SK-N-SH (cell line): ENCODE measurements at regions not wholly inside any gene's neighbourhood (a gene's known extent, or its start where the extent isn't known, plus 50 kb on each side); places are given as distances from the start of the nearest gene placed in this dataset.

Experiments
- CTCF ChIA-PET: fragments of 300-600, 350-600 bp; formaldehyde crosslinking; extraction: SDS; loops from one replicate; lab custom pipeline; 2021; lab: Yijun Ruan, JAX
- POLR2A ChIA-PET: fragments of 350-600 bp; sonication (Branson Sonifier 250); formaldehyde crosslinking; extraction: SDS; loops from one replicate; lab custom pipeline; 2020; ENCODE audit warnings: antibody characterized with exemption, inconsistent platforms; lab: Yijun Ruan, JAX
- DNase-seq: peaks from one replicate; pipeline ENCODE4 v3.0.0; 2012
- H2AFZ ChIP-seq: fragments of 200-600 bp; sonication (generic); 2 replicates; pipeline ENCODE4 v1.8.1; 2016; ENCODE audit warnings: antibody characterized with exemption, mild to moderate bottlenecking, low read depth
- H3F3A ChIP-seq: fragments of 200-600 bp; sonication (generic); replicated peaks from 2 replicates; pipeline ENCODE3; 2016; ENCODE audit warnings: antibody characterized with exemption, mild to moderate bottlenecking; ENCODE audit not compliant: insufficient read depth
- H3K27ac ChIP-seq, 2 experiments: fragments of 200-500 bp in 1 of 2; fragments of 200-600 bp in 1 of 2; sonication (Bioruptor generic) in 1 of 2; sonication (generic), shearing (Covaris generic) in 1 of 2; 2 replicates each; pipeline versions ENCODE4 v1.5.1 to v1.6.1; 2014 to 2016; ENCODE audit warnings: low read depth in 2 of 2, inconsistent platforms in 1 of 2, low read length in 1 of 2, mild to moderate bottlenecking in 1 of 2, mixed read lengths in 1 of 2
- H3K27me3 ChIP-seq: fragments of 200-600 bp; sonication (generic), shearing (Covaris generic); 2 replicates; pipeline ENCODE4 v1.6.1; 2016; ENCODE audit warnings: mixed run types; ENCODE audit not compliant: insufficient read depth
- H3K36me3 ChIP-seq, 2 experiments: fragments of 200-500 bp in 1 of 2; fragments of 200-600 bp in 1 of 2; sonication (Bioruptor generic) in 1 of 2; sonication (generic) in 1 of 2; replicated peaks in 1 of 2; 2 replicates each; pipeline versions ENCODE3 to v1.5.1; 2014 to 2016; ENCODE audit warnings: low read length in 1 of 2, mild to moderate bottlenecking in 1 of 2; ENCODE audit not compliant: insufficient read depth in 2 of 2, control insufficient read depth in 1 of 2
- H3K4me1 ChIP-seq, 2 experiments: fragments of 200-500 bp in 1 of 2; fragments of 200-600 bp in 1 of 2; sonication (Bioruptor generic) in 1 of 2; sonication (generic), shearing (Covaris generic) in 1 of 2; 2 replicates each; pipeline versions ENCODE4 v1.5.1 to v1.6.1; 2014 to 2016; ENCODE audit warnings: low read depth in 1 of 2, low read length in 1 of 2, mixed run types in 1 of 2; ENCODE audit not compliant: insufficient read depth in 2 of 2, control insufficient read depth in 1 of 2
- H3K4me2 ChIP-seq: fragments of 200-600 bp; sonication (generic), shearing (Covaris generic); 2 replicates; pipeline ENCODE4 v1.6.1; 2017; ENCODE audit warnings: mixed run types
- H3K4me3 ChIP-seq, 2 experiments: fragments of 200-500 bp in 1 of 2; fragments of 200-600 bp in 1 of 2; sonication (Bioruptor generic) in 1 of 2; sonication (generic), shearing (Covaris generic) in 1 of 2; 2 replicates each; pipeline versions ENCODE4 v1.5.1 to v1.8.1; 2014 to 2016; ENCODE audit warnings: low read depth in 2 of 2, inconsistent platforms in 1 of 2, low read length in 1 of 2, mild to moderate bottlenecking in 1 of 2, mixed read lengths in 1 of 2, moderate library complexity in 1 of 2
- H3K79me2 ChIP-seq: fragments of 200-600 bp; sonication (generic); 2 replicates; pipeline ENCODE4 v1.8.1; 2017; ENCODE audit warnings: mild to moderate bottlenecking; ENCODE audit not compliant: insufficient read depth
- H3K9ac ChIP-seq: fragments of 200-600 bp; sonication (generic); 2 replicates; pipeline ENCODE4 v1.6.1; 2017; ENCODE audit warnings: mixed run types
- H3K9me2 ChIP-seq: fragments of 200-600 bp; sonication (generic); 2 replicates; pipeline ENCODE4 v1.6.1; 2017; ENCODE audit warnings: mixed run types
- H3K9me3 ChIP-seq: fragments of 200-600 bp; sonication (generic); 2 replicates; pipeline ENCODE4 v1.6.1; 2017; ENCODE audit warnings: mixed run types, mild to moderate bottlenecking, moderate library complexity
- H4K20me1 ChIP-seq: fragments of 200-600 bp; sonication (generic); 2 replicates; pipeline ENCODE4 v1.6.1; 2017; ENCODE audit warnings: mild to moderate bottlenecking, mixed run types; ENCODE audit not compliant: insufficient read depth
- ELF1 ChIP-seq: IDR thresholded peaks from 2 replicates; pipeline ENCODE4 v1.4.0; 2012
- EZH2phosphoT487 ChIP-seq: fragments of 200-600 bp; sonication (generic); IDR thresholded peaks from 2 replicates; pipeline ENCODE4 v1.6.1; 2017; ENCODE audit warnings: low read depth, mixed run types, mild to moderate bottlenecking, antibody characterized with exemption, moderate library complexity, borderline replicate concordance
- FOSL2 ChIP-seq: IDR thresholded peaks from 2 replicates; pipeline ENCODE4 v1.4.0; 2012; ENCODE audit warnings: low read depth, mild to moderate bottlenecking, moderate library complexity, borderline replicate concordance
- FOXJ3 ChIP-seq: sonication (generic); formaldehyde crosslinking; IDR thresholded peaks from 2 replicates; pipeline ENCODE4 v1.5.1; 2020; ENCODE audit warnings: mild to moderate bottlenecking, missing genetic modification reagents
- GABPA ChIP-seq: IDR thresholded peaks from 2 replicates; pipeline ENCODE4 v1.4.0; 2012; ENCODE audit warnings: low read depth, mild to moderate bottlenecking
- GATA2 ChIP-seq: sonication (generic); formaldehyde crosslinking; IDR thresholded peaks from 2 replicates; pipeline ENCODE4 v1.5.0; 2020; ENCODE audit warnings: mild to moderate bottlenecking, missing genetic modification reagents
- JUND ChIP-seq: IDR thresholded peaks from 2 replicates; pipeline ENCODE4 v1.4.0; 2012
- NFIC ChIP-seq: IDR thresholded peaks from 2 replicates; pipeline ENCODE4 v1.4.0; 2012; ENCODE audit warnings: borderline replicate concordance
- NRF1 ChIP-seq: IDR thresholded peaks from 2 replicates; pipeline ENCODE4 v1.6.1; 2012; ENCODE audit warnings: low read depth, mild to moderate bottlenecking, low read length
- POLR2AphosphoS5 ChIP-seq: IDR thresholded peaks from 2 replicates; pipeline ENCODE4 v1.6.1; 2012; ENCODE audit warnings: low read depth, low read length
- RXRA ChIP-seq: IDR thresholded peaks from 2 replicates; pipeline ENCODE4 v1.4.0; 2012; ENCODE audit warnings: low read depth, mild to moderate bottlenecking, borderline replicate concordance
- SMC3 ChIP-seq: IDR thresholded peaks from 2 replicates; pipeline ENCODE4 v1.6.1; 2012; ENCODE audit warnings: low read depth, low read length, improper control_type of control experiment
- TAF1 ChIP-seq: IDR thresholded peaks from 2 replicates; pipeline ENCODE4 v1.6.1; 2012; ENCODE audit warnings: low read depth, mild to moderate bottlenecking, low read length, moderate library complexity, borderline replicate concordance
- WGBS: methylation state at CpG from one replicate; pipeline ENCODE4 v1.1.6; 2017; ENCODE audit warnings: low lambda C conversion rate; 5-methylcytosine and 5-hydroxymethylcytosine counted together
- TF ChIP-seq, protein P1 (sequence below): IDR thresholded peaks from 2 replicates; pipeline ENCODE4 v1.6.1; 2012; ENCODE audit warnings: mild to moderate bottlenecking, low read depth, low read length, moderate library complexity
- TF ChIP-seq, protein P2 (sequence below): IDR thresholded peaks from 2 replicates; pipeline ENCODE4 v1.4.0; 2012; ENCODE audit warnings: low read depth, borderline replicate concordance
- TF ChIP-seq, protein P3 (sequence below): fragments of 150-350 bp; IDR thresholded peaks from 2 replicates; pipeline ENCODE4 v1.6.1; 2017; ENCODE audit warnings: antibody characterized with exemption, low read length, low read depth, borderline replicate concordance
- TF ChIP-seq, protein P4 (sequence below): IDR thresholded peaks from 2 replicates; pipeline ENCODE4; 2012
- TF ChIP-seq, protein P5 (sequence below): IDR thresholded peaks from 2 replicates; pipeline ENCODE4 v1.4.0; 2012; ENCODE audit warnings: low read depth, borderline replicate concordance
- TF ChIP-seq, protein P6 (sequence below): fragments of 200-600 bp; sonication (generic); IDR thresholded peaks from 2 replicates; pipeline ENCODE4 v1.6.1; 2017; ENCODE audit warnings: antibody characterized with exemption, mild to moderate bottlenecking, moderate library complexity

DNA sequence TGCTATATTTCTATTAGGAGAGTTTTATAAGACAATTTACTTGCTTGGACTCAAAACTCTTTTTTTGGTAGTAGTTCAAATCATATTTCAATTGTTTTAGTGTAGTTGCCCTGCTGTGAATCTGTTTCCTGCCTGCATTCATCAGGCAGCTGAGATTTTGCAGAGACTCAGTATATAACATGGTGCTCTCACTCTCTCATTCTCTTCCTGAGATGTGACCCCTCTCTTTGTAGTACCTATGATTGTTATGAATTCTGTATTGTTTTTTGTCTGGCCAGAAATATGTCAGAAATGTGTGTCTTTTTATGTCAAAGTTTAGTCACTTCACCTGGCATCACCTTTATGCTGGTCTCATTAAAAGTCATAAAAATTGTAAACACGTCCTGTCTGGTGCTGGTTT, 374.0 kb downstream of the RAPGEF2 start:
- 82% methylated on average over 1 of the region's 1 CpG for WGBS
- no peaks in the 10 kb centered on the region for H3K4me1 ChIP-seq
- no peak for TF ChIP-seq FOSL2
- no peak for TF ChIP-seq SMC3
- TF ChIP-seq, protein P1, sequence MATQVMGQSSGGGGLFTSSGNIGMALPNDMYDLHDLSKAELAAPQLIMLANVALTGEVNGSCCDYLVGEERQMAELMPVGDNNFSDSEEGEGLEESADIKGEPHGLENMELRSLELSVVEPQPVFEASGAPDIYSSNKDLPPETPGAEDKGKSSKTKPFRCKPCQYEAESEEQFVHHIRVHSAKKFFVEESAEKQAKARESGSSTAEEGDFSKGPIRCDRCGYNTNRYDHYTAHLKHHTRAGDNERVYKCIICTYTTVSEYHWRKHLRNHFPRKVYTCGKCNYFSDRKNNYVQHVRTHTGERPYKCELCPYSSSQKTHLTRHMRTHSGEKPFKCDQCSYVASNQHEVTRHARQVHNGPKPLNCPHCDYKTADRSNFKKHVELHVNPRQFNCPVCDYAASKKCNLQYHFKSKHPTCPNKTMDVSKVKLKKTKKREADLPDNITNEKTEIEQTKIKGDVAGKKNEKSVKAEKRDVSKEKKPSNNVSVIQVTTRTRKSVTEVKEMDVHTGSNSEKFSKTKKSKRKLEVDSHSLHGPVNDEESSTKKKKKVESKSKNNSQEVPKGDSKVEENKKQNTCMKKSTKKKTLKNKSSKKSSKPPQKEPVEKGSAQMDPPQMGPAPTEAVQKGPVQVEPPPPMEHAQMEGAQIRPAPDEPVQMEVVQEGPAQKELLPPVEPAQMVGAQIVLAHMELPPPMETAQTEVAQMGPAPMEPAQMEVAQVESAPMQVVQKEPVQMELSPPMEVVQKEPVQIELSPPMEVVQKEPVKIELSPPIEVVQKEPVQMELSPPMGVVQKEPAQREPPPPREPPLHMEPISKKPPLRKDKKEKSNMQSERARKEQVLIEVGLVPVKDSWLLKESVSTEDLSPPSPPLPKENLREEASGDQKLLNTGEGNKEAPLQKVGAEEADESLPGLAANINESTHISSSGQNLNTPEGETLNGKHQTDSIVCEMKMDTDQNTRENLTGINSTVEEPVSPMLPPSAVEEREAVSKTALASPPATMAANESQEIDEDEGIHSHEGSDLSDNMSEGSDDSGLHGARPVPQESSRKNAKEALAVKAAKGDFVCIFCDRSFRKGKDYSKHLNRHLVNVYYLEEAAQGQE: no peak
- TF ChIP-seq, protein P2, sequence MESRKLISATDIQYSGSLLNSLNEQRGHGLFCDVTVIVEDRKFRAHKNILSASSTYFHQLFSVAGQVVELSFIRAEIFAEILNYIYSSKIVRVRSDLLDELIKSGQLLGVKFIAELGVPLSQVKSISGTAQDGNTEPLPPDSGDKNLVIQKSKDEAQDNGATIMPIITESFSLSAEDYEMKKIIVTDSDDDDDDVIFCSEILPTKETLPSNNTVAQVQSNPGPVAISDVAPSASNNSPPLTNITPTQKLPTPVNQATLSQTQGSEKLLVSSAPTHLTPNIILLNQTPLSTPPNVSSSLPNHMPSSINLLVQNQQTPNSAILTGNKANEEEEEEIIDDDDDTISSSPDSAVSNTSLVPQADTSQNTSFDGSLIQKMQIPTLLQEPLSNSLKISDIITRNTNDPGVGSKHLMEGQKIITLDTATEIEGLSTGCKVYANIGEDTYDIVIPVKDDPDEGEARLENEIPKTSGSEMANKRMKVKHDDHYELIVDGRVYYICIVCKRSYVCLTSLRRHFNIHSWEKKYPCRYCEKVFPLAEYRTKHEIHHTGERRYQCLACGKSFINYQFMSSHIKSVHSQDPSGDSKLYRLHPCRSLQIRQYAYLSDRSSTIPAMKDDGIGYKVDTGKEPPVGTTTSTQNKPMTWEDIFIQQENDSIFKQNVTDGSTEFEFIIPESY: no peak
- TF ChIP-seq TAF1: no peak
- TF ChIP-seq ELF1: no peak
- TF ChIP-seq GATA2: no peak
- TF ChIP-seq, protein P3, sequence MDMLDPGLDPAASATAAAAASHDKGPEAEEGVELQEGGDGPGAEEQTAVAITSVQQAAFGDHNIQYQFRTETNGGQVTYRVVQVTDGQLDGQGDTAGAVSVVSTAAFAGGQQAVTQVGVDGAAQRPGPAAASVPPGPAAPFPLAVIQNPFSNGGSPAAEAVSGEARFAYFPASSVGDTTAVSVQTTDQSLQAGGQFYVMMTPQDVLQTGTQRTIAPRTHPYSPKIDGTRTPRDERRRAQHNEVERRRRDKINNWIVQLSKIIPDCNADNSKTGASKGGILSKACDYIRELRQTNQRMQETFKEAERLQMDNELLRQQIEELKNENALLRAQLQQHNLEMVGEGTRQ: no peak
- no peak for TF ChIP-seq POLR2AphosphoS5
- TF ChIP-seq RXRA: no peak
- no peak for TF ChIP-seq NRF1
- no peak for TF ChIP-seq FOXJ3 (CRISPR knock-in tag)
- TF ChIP-seq NFIC: no peak
- TF ChIP-seq, protein P4, sequence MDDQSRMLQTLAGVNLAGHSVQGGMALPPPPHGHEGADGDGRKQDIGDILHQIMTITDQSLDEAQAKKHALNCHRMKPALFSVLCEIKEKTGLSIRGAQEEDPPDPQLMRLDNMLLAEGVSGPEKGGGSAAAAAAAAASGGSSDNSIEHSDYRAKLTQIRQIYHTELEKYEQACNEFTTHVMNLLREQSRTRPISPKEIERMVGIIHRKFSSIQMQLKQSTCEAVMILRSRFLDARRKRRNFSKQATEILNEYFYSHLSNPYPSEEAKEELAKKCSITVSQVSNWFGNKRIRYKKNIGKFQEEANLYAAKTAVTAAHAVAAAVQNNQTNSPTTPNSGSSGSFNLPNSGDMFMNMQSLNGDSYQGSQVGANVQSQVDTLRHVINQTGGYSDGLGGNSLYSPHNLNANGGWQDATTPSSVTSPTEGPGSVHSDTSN: no peak
- no peak for TF ChIP-seq JUND
- no peak for TF ChIP-seq EZH2phosphoT487
- TF ChIP-seq, protein P5, sequence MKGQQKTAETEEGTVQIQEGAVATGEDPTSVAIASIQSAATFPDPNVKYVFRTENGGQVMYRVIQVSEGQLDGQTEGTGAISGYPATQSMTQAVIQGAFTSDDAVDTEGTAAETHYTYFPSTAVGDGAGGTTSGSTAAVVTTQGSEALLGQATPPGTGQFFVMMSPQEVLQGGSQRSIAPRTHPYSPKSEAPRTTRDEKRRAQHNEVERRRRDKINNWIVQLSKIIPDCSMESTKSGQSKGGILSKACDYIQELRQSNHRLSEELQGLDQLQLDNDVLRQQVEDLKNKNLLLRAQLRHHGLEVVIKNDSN: no peak
- no peak for TF ChIP-seq GABPA
- TF ChIP-seq, protein P6, sequence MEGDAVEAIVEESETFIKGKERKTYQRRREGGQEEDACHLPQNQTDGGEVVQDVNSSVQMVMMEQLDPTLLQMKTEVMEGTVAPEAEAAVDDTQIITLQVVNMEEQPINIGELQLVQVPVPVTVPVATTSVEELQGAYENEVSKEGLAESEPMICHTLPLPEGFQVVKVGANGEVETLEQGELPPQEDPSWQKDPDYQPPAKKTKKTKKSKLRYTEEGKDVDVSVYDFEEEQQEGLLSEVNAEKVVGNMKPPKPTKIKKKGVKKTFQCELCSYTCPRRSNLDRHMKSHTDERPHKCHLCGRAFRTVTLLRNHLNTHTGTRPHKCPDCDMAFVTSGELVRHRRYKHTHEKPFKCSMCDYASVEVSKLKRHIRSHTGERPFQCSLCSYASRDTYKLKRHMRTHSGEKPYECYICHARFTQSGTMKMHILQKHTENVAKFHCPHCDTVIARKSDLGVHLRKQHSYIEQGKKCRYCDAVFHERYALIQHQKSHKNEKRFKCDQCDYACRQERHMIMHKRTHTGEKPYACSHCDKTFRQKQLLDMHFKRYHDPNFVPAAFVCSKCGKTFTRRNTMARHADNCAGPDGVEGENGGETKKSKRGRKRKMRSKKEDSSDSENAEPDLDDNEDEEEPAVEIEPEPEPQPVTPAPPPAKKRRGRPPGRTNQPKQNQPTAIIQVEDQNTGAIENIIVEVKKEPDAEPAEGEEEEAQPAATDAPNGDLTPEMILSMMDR: no peak
- no peak overlapping the region for H3K9ac ChIP-seq
- ChIA-PET POLR2A (no interaction called here), CTCF (no interaction called here)
- no peaks in the 10 kb centered on the region for H3F3A ChIP-seq
- no peaks in the 10 kb centered on the region for H3K27me3 ChIP-seq
- H2AFZ ChIP-seq: no peak overlapping the region
- H3K4me3 ChIP-seq: no peak overlapping the region
- no peak overlapping the region for H3K27ac ChIP-seq
- H4K20me1 ChIP-seq: no peaks in the 10 kb centered on the region
- DNase-seq: no peak
- no peaks in the 10 kb centered on the region for H3K79me2 ChIP-seq
- H3K4me2 ChIP-seq: no peak overlapping the region
- H3K9me2 ChIP-seq: no peaks in the 10 kb centered on the region
- no peaks in the 10 kb centered on the region for H3K36me3 ChIP-seq
- no peaks in the 10 kb centered on the region for H3K9me3 ChIP-seq
